Activated T-cell treated with anti-CD3 and anti-CD28 coated beads, Interleukin-2, amount 50 U/mL, for 4 hours (primary cell): ENCODE measurements at regions not wholly inside any gene's neighbourhood (a gene's known extent, or its start where the extent isn't known, plus 50 kb on each side); places are given as distances from the start of the nearest gene placed in this dataset.
A peak's percentile ranks its signal among the peaks of the same experiment; 100 is the strongest.

ENCODE experiments used
- ATAC-seq, 2 donors: fragments of 200-7000 bp; cut with Tn5 transposase; one replicate each; pipeline ENCODE4 v1.10.0; 2021
- DNase-seq: peaks from one replicate; pipeline ENCODE4 v3.0.0-alpha.2; 2020
- H3K27me3 Mint-ChIP-seq: one replicate; pipeline ENCODE4 v1.8.0; 2021; ENCODE audit warnings: low read depth, mixed read lengths
- H3K36me3 Mint-ChIP-seq: one replicate; pipeline ENCODE4 v1.8.0; 2022; ENCODE audit warnings: mixed read lengths; ENCODE audit not compliant: insufficient read depth
- H3K4me1 Mint-ChIP-seq: one replicate; pipeline ENCODE4 v1.8.0; 2021; ENCODE audit warnings: low read depth, mixed read lengths
- H3K4me3 Mint-ChIP-seq: one replicate; pipeline ENCODE4 v1.8.0; 2021; ENCODE audit warnings: mild to moderate bottlenecking, moderate library complexity, mixed read lengths
- H3K9me3 Mint-ChIP-seq: one replicate; pipeline ENCODE4 v1.8.0; 2021; ENCODE audit warnings: mixed read lengths

DNA sequence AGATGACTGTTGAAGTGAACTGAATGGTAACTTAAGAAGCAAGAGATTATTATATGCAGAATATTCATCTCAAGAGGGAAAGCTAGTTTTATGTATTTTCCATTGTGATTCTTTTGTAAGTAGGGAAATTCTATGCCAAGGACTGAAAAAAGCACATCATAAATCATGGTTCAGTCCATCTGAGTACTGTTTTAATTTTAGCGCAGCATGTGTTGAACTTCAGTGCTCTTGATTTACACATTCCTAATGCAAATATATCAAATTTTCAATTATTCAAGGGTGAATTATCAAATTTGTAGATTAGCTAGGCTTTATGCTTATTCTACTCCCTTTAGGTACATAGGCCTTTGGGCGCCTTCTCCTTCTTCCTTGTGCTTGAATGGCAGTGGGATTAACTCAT is 50.3 kb upstream of the TCF12 start:
- Mint-ChIP-seq H3K4me3 (no peak overlapping the region), H3K4me1 (no peaks in the 10 kb centered on the region), H3K27me3 (no peaks in the 10 kb centered on the region), H3K36me3 (no peaks in the 10 kb centered on the region), H3K9me3 (no peaks in the 10 kb centered on the region)
- ATAC-seq: no peak
- DNase-seq: no peak

DNA sequence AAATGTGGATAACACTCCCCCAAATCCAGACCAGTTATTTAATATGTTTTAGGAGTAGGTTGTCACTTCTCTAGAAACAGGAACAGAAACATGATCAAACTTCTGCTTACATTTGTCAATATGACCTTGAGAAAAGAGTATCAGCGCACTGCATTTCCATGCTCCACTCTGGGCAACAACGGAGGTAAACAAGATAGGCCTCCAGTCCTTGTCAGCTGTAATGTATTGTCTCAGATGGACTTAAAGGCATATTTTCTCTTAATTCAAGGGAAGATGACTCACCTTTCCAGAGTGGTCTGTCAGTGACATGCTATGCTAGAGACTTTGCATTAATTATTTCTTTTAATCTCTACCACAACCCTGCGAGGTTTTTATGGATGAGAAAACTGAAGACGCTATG is 51.6 kb upstream of the TCF12 start:
- ATAC-seq: no peak
- Mint-ChIP-seq H3K27me3 (no peaks in the 10 kb centered on the region), H3K9me3 (no peaks in the 10 kb centered on the region), H3K4me3 (no peak overlapping the region), H3K4me1 (no peaks in the 10 kb centered on the region), H3K36me3 (no peaks in the 10 kb centered on the region)
- no peak for DNase-seq

DNA sequence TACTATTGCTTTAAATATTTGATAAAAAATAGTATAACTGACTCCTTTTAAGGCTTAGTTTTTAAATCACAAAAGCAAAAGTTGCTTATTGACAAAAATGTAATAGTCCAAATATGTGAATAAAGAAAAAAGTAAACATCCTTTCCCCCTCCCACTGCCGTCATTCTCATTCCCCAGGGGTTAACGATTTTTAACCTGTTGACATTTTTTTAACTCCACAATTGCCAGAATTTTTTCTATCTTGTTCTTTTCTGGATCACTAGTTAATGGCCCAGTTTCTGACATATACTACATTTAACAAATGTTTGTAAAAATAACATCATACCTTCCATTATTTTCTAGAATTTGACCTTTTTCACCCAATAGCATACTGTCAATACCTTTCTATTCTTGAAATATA is 60.6 kb upstream of the TCF12 start:
- H3K4me1 Mint-ChIP-seq: no peaks in the 10 kb centered on the region
- ATAC-seq (no peak), DNase-seq (no peak)
- peaks cover 3% of the 10 kb centered on the region for H3K36me3 Mint-ChIP-seq
- no peak overlapping the region for H3K4me3 Mint-ChIP-seq
- H3K9me3 Mint-ChIP-seq: no peaks in the 10 kb centered on the region
- H3K27me3 Mint-ChIP-seq: peaks cover 3% of the 10 kb centered on the region

DNA sequence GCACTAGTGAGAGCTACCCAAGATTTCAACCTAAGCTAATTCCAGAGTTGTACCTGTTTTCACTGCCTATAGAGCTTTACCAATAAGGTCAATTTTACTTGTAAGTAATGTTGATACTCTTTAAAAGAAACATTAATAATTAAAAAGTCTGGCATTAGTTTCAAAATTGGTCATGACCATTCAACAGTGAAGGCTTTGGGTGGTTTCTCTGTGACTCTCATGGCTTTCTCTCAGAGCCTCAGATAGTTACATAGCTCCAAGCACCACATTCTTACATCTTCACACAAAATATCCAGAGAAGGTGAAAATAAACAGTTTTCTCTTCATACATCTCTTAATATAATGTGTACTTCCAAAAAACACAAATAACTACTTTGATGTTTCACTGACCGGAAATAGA is 61.5 kb upstream of the TCF12 start:
- ATAC-seq: no peak
- Mint-ChIP-seq H3K27me3 (peaks cover 3% of the 10 kb centered on the region), H3K4me3 (no peak overlapping the region), H3K36me3 (peaks cover 4% of the 10 kb centered on the region), H3K4me1 (no peaks in the 10 kb centered on the region), H3K9me3 (no peaks in the 10 kb centered on the region)
- no peak for DNase-seq

DNA sequence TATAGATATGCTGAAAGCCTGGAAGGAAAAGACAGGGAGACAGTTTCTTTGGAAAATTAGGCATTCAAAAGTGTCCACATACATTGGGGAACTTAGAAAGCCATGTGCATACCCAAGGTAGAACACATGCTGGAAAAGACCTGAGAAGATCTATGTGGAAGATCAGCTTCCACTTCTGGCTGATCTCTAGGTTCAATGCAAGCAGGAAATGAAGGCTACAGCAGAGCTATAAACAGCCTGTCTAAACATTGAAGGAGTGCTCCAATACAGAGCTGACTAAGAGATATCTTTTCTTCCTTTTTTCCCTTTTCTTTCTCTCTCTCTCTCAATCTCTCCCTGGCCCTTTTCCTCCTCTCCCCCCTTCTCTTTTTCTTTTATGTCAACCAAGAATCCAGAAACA is 73.6 kb upstream of the TCF12 start:
- no peak for ATAC-seq
- Mint-ChIP-seq H3K4me1 (no peaks in the 10 kb centered on the region), H3K36me3 (peaks cover 2% of the 10 kb centered on the region), H3K27me3 (peaks cover 4% of the 10 kb centered on the region), H3K9me3 (no peaks in the 10 kb centered on the region), H3K4me3 (no peak overlapping the region)
- DNase-seq: no peak

DNA sequence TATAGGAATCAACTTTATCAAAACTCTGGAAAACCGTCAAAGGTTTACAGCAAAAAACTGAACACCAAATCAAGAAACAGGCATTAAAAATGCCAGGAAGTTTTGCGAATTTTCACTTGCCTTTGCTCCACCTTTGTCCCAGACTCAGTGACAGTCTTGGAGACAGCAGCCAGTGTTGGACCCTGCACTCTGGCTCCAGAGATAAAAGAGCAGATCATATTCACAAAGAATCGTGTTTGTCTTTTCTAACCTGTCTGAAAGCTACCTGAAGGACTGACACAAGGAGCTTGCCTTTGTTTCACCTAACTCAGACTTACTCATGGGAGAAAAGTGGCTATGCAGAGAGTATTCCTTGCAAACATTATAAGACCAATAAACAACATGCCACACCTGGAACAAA is 74.0 kb upstream of the TCF12 start:
- ATAC-seq: no peak
- H3K9me3 Mint-ChIP-seq: no peaks in the 10 kb centered on the region
- no peak overlapping the region for H3K4me3 Mint-ChIP-seq
- H3K36me3 Mint-ChIP-seq: peaks cover 2% of the 10 kb centered on the region
- DNase-seq: no peak
- H3K4me1 Mint-ChIP-seq: no peaks in the 10 kb centered on the region
- H3K27me3 Mint-ChIP-seq: peaks cover 4% of the 10 kb centered on the region

DNA sequence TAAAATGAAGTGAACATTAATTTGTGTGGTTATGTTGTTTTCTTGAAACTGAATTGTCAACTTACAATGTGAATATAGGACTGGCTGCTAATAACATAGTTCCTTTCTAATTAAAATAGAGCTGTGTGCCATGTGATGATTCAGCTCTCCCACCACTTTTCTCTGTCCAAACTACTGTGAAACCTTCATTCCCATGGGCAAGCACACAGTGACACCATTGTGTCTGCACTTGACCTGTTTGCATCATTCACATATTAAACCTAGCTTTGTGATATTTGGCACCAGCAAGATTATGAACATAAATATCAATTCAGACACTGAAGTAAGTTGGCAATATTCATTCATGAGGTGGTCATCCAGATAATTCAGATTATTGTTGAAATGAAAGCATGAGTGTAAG is 78.8 kb upstream of the TCF12 start:
- DNase-seq (no peak), ATAC-seq (no peak)
- Mint-ChIP-seq H3K4me3 (no peak overlapping the region), H3K9me3 (no peaks in the 10 kb centered on the region), H3K36me3 (no peaks in the 10 kb centered on the region), H3K4me1 (peaks cover 4% of the 10 kb centered on the region), H3K27me3 (no peaks in the 10 kb centered on the region)

DNA sequence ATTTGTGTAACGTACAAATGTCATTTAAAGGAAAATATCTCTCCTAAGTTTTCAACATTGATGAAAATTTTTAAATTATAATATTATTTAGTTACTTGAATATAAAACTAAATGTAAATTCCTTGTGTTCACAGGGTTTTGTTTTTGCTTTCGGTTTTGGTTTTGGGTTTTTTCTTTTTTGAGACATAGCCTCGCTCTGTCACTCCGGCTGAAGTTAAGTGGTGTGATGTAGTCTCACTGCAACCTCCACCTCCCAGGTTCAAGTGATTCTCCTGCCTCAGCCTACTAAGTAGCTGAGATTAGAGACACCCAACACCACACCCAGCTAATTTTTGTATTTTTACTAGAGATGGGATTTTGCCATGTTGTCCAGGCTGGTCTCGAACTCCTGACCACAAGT is 79.3 kb upstream of the TCF12 start:
- H3K36me3 Mint-ChIP-seq: no peaks in the 10 kb centered on the region
- DNase-seq (no peak), ATAC-seq (no peak)
- H3K27me3 Mint-ChIP-seq: no peaks in the 10 kb centered on the region
- H3K4me3 Mint-ChIP-seq: no peak overlapping the region
- peaks cover 4% of the 10 kb centered on the region for H3K4me1 Mint-ChIP-seq
- no peaks in the 10 kb centered on the region for H3K9me3 Mint-ChIP-seq

DNA sequence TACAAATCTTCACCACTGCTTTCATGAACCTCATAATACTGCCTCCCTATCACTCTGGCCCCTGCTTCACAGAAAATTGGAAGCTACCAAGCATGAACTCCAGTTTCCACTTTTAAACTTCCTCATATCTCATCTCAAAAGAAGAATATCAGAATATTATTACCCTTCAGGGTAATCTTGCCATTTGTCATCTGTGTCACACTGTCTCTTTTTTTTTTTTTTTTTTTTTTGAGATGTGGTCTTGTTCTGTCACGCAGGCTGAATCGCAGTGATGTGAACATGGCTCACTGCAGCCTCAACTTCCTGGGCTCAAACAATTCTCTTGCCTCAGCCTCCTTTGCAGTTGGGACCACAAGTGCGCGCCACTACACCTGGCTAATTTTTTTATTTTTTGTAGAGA is 80.4 kb upstream of the TCF12 start:
- no peak for ATAC-seq
- Mint-ChIP-seq H3K9me3 (no peaks in the 10 kb centered on the region), H3K4me1 (peaks cover 4% of the 10 kb centered on the region), H3K4me3 (no peak overlapping the region), H3K27me3 (no peaks in the 10 kb centered on the region), H3K36me3 (no peaks in the 10 kb centered on the region)
- DNase-seq: no peak

DNA sequence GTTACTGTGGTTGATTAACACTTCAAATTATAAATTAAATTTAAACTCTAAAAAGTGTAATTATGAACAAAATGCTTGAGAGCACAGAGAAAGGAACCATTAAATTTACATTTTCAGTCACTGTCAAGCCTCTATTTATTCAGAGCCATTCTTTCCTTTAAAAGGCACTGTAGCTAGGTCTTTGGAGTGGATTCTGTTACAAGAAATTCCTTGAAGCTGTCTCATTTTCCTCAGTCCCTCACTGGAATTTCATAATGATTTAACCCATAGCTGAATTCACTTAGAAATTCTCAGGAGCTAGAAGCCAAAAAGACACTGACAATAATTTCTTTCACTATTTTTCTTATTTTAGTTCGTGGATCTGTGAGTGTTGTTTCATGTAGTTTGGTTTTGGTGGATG is 81.2 kb upstream of the TCF12 start:
- peaks cover 4% of the 10 kb centered on the region for H3K4me1 Mint-ChIP-seq
- no peaks in the 10 kb centered on the region for H3K27me3 Mint-ChIP-seq
- no peak for ATAC-seq
- H3K9me3 Mint-ChIP-seq: no peaks in the 10 kb centered on the region
- DNase-seq: no peak
- no peak overlapping the region for H3K4me3 Mint-ChIP-seq
- no peaks in the 10 kb centered on the region for H3K36me3 Mint-ChIP-seq

DNA sequence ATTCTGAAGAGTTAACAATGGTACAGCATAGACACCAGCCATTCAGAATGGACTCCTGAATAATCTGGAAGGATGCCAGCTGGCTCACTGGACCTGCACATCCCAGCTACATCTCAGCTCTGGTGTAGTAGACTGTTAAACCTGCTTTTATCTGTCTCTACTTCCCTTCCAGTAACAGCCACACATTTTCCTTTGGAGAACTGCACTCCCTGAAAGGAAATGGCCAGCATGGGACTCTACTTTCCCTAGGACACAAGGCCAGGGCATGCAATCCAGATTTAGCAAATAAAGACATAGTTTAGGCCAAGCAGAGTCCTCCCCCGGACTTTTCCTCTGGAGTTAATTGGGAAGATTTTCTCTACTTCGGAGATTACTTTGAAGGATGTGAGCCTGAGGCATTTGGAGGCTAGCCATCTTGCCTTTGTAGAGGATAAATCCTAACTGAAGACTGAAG is 82.7 kb upstream of the TCF12 start:
- H3K4me3 Mint-ChIP-seq: no peak overlapping the region
- H3K4me1 Mint-ChIP-seq: peaks cover 4% of the 10 kb centered on the region
- H3K27me3 Mint-ChIP-seq: no peaks in the 10 kb centered on the region
- no peak for DNase-seq
- no peaks in the 10 kb centered on the region for H3K36me3 Mint-ChIP-seq
- ATAC-seq: no peak
- no peaks in the 10 kb centered on the region for H3K9me3 Mint-ChIP-seq

DNA sequence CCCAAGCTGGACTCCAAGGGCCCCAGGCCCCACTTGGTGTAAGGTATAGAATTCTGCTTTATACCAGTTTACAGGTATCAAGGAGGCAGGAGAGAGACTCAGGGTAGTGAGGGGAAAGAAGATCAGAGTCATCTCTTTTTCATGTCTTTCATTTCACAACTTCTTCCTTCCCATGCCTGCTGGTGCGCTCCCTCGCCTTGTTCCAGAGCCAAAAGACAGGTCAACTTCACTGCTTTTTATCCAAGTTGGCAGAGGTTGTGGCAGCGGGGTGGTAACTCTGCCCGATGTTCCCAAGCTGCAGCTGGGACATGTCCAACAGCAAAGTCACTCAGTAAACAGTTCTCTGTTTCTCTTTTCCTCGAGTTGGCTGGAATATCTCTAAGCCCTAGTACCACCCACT is 86.3 kb upstream of the TCF12 start:
- Mint-ChIP-seq H3K36me3 (no peaks in the 10 kb centered on the region), H3K4me3 (no peak overlapping the region), H3K27me3 (no peaks in the 10 kb centered on the region), H3K4me1 (no peaks in the 10 kb centered on the region), H3K9me3 (no peaks in the 10 kb centered on the region)
- DNase-seq (no peak), ATAC-seq (no peak)

DNA sequence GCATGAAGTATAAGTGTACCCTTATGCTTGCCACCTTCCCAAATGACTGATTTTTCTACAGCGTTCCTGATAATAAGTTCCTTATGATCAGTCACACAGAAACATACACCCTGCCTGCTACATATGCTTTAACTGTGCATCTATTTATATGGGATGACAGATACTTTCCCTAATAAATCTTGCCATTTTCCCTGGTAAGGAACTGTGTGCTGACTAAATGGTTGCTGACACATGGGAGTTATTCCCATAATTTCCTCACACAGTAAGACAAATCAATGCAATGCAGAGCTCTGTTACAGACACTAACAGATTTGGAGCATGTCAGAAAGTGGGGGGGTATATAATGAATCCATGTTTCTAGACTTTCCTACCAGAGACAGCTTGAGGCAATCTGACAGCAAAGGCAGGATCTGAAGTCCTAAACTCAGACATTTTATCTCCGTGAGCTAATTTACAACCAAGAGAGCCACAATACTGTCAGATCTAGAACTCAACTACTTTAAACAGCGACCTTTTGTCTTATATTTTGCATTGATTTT is 86.9 kb upstream of the TCF12 start:
- ATAC-seq (no peak), DNase-seq (no peak)
- H3K27me3 Mint-ChIP-seq: no peaks in the 10 kb centered on the region
- no peak overlapping the region for H3K4me3 Mint-ChIP-seq
- H3K4me1 Mint-ChIP-seq: no peaks in the 10 kb centered on the region
- H3K36me3 Mint-ChIP-seq: no peaks in the 10 kb centered on the region
- H3K9me3 Mint-ChIP-seq: no peaks in the 10 kb centered on the region

DNA sequence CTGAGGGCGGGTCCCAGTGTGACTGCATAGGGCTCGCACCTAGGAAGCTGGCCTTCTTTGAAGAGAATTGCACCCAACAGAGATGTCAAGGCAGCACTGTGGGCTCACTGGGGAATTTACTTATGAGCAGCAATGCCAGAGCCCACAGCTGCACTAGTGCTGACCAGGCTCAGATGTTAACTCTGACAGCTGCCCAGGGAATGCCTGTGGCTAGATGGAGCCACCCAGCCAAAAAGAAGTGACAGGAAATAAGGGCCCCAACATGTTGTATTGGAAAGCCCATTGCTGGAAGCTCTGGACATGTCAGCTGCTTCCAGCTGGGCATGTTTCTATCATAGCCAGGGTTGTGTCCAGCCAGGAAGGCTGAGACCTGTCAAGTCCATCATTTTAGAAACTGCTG is 90.9 kb upstream of the ZNF280D start:
- no peak overlapping the region for H3K4me3 Mint-ChIP-seq
- H3K4me1 Mint-ChIP-seq: no peaks in the 10 kb centered on the region
- DNase-seq: no peak
- ATAC-seq: no peak
- no peaks in the 10 kb centered on the region for H3K9me3 Mint-ChIP-seq
- H3K27me3 Mint-ChIP-seq: no peaks in the 10 kb centered on the region
- no peaks in the 10 kb centered on the region for H3K36me3 Mint-ChIP-seq

DNA sequence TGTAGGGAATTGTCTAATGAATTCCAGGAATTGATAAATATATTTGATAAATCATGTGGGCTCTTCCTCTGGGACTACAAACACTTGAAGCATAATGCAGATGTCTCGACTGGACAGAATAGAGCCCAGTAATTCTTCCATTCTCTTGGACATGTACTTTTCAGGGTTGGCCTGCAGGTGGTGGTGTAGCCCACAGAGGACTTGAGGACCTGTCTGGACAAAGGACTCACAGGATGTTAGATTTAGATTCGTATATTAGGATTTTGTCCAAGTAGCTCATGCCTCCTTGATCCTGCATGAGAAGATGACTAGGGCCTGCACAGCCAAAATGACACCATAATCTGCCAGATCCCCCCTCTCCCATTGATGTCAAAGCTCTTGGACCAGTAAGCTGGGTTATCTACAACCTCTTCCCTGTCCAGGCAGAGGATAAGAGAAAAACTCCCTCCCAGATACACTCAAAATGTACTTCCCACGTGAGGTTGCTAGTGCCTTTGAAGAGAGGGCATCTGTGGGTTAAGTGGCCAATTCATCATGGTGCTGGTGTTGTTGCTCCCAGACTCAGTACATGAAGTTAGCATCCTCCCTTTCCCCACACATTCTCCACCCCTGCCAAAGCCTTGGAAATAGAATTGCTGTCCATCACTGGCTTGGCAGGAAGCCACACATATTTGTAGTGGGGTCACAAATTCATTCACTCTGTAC is 88.6 kb upstream of the ZNF280D start:
- Mint-ChIP-seq H3K4me1 (no peaks in the 10 kb centered on the region), H3K9me3 (no peaks in the 10 kb centered on the region), H3K27me3 (no peaks in the 10 kb centered on the region), H3K4me3 (no peak overlapping the region), H3K36me3 (no peaks in the 10 kb centered on the region)
- DNase-seq (peak; percentile 45), ATAC-seq (peak; percentile 57 to 62)
